ENCODE measurements at regions not wholly inside any gene's neighbourhood (a gene's known extent, or its start where the extent isn't known, plus 50 kb on each side); places are given as distances from the start of the nearest gene placed in this dataset.
A peak's percentile ranks its signal among the peaks of the same experiment; 100 is the strongest.
"Not testable (repeated sequence)": the region's sequence is repeated elsewhere in the genome, so short reads cannot be mapped to it uniquely, and the experiment has no call there.

GRCh38 chr2:16209799-16210198 lies 269.4 kb downstream of the MYCN start:
- no peak for DNase-seq

GRCh38 chr2:16208921-16209320 lies 268.6 kb downstream of the MYCN start:
- no peak for DNase-seq

- no peak for DNase-seq
These were observed 268.0 kb downstream of the MYCN start for GRCh38 chr2:16208241-16208797.

- DNase-seq, result no peak
These were observed 267.3 kb downstream of the MYCN start for GRCh38 chr2:16207611-16208010.

GRCh38 chr2:16207151-16207550 lies 266.8 kb downstream of the MYCN start:
- no peak for DNase-seq

GRCh38 chr2:16206191-16206944 lies 266.0 kb downstream of the MYCN start:
- DNase-seq, result no peak

- no peak for DNase-seq
These were observed 265.3 kb downstream of the MYCN start for GRCh38 chr2:16205631-16206030.

GRCh38 chr2:16204886-16205620 lies 264.7 kb downstream of the MYCN start:
- no peak for DNase-seq

GRCh38 chr2:16204251-16204650 lies 263.9 kb downstream of the MYCN start:
- DNase-seq, result no peak

- DNase-seq, result no peak
These were observed 263.3 kb downstream of the MYCN start for GRCh38 chr2:16203691-16204090.

- DNase-seq, result no peak
These were observed 262.7 kb downstream of the MYCN start for GRCh38 chr2:16203069-16203468.

- DNase-seq, result peak; percentile 18
These were observed 262.1 kb downstream of the MYCN start for GRCh38 chr2:16202266-16203020.

GRCh38 chr2:16201848-16202247 lies 261.5 kb downstream of the MYCN start:
- no peak for DNase-seq

- DNase-seq, result no peak
These were observed 260.3 kb downstream of the MYCN start for GRCh38 chr2:16200554-16201193.

- DNase-seq, result no peak
These were observed 259.7 kb downstream of the MYCN start for GRCh38 chr2:16199882-16200553.

GRCh38 chr2:16199241-16199640 lies 258.9 kb downstream of the MYCN start:
- not testable (repeated sequence) for DNase-seq

GRCh38 chr2:16198166-16198912 lies 258.0 kb downstream of the MYCN start:
- DNase-seq, result no peak

GRCh38 chr2:16197504-16198147 lies 257.3 kb downstream of the MYCN start:
- DNase-seq, result no peak

- no peak for DNase-seq
These were observed 256.5 kb downstream of the MYCN start for GRCh38 chr2:16196687-16197503.

GRCh38 chr2:16195681-16196070 lies 255.3 kb downstream of the MYCN start:
- DNase-seq, result no peak
